AG09309 (cell line): ENCODE measurements at regions not wholly inside any gene's neighbourhood (a gene's known extent, or its start where the extent isn't known, plus 50 kb on each side); places are given as distances from the start of the nearest gene placed in this dataset.

Experiments used
- DNase-seq: peaks from one replicate; pipeline ENCODE4 v3.0.0-alpha.2; 2010; ENCODE audit warnings: low read depth
- H3K4me3 ChIP-seq: 2 replicates; pipeline ENCODE4 v1.5.1; 2011; ENCODE audit warnings: mild to moderate bottlenecking, low read depth, low read length, moderate library complexity; ENCODE audit not compliant: control insufficient read depth
- TF ChIP-seq, protein P1 (sequence below): IDR thresholded peaks from 2 replicates; pipeline ENCODE4 v1.5.1; 2011; ENCODE audit warnings: mild to moderate bottlenecking, low read depth, low read length, inconsistent platforms; ENCODE audit not compliant: insufficient read depth, control insufficient read depth; ENCODE audit errors: missing control alignments

DNA sequence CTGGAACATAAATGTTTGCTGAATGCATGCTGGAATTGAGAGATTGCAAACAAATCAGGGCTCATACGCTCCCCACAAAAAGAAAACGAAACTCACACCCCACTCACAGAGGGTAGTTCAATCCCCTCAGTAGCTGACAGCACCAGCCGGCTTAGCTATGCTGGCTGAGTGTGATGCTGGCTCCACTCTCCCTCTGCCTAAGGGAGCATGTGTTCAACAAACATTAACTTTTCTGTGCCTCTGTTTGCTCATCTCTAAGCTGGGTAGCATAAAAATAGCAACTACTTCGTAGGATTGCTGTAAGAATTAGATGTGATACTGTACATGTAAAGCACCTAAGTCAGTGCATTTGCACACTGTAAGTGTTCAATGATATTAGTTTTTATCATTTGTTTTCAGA is 282.6 kb downstream of the FOXO1 start:
- no peak for DNase-seq
- TF ChIP-seq, protein P1, sequence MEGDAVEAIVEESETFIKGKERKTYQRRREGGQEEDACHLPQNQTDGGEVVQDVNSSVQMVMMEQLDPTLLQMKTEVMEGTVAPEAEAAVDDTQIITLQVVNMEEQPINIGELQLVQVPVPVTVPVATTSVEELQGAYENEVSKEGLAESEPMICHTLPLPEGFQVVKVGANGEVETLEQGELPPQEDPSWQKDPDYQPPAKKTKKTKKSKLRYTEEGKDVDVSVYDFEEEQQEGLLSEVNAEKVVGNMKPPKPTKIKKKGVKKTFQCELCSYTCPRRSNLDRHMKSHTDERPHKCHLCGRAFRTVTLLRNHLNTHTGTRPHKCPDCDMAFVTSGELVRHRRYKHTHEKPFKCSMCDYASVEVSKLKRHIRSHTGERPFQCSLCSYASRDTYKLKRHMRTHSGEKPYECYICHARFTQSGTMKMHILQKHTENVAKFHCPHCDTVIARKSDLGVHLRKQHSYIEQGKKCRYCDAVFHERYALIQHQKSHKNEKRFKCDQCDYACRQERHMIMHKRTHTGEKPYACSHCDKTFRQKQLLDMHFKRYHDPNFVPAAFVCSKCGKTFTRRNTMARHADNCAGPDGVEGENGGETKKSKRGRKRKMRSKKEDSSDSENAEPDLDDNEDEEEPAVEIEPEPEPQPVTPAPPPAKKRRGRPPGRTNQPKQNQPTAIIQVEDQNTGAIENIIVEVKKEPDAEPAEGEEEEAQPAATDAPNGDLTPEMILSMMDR = no peak
- H3K4me3 ChIP-seq = no peak overlapping the region

DNA sequence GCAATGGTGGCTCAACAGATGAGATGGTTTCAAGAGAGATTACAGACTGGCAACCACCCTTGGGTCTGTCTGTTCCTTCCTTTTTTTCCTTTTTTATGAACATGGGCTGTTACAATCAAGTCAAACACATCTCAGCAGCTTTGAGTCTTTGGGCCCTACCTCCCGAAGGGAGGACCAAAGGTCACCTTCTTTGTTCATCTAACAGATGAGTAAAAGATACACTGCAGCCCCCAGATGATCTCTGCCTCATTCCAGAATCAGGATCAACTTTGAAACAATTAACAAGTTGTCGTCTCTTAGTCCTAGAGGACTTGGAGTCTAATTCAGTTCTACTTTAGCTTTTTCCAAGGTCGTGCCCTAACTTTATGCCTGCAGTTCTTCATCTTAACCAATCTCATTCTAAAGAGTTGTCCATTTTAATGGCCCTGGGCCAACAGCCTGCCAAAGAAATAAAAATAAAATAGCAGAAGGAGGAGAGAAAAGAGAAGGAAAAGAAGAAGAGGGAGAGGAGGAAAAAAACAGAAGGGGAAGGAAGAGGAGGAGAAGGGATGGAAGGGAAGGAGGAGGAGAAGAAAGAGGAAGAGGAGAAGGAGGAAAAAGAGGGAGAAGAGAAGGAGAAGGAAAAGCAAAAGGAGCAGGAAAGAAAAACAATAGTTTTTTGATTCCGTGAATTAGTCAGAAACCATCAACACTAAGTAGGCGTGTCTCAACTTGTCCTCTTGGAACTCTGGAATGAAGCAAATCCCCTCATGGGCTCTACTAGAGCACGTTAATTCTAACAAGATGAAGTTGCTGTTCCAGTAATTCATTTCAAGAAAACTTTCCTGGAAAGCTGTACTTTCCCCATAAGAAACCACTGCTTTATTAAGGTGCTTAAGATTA is 281.2 kb downstream of the FOXO1 start:
- H3K4me3 ChIP-seq = no peak overlapping the region
- no peak for DNase-seq
- TF ChIP-seq, protein P1 = no peak

DNA sequence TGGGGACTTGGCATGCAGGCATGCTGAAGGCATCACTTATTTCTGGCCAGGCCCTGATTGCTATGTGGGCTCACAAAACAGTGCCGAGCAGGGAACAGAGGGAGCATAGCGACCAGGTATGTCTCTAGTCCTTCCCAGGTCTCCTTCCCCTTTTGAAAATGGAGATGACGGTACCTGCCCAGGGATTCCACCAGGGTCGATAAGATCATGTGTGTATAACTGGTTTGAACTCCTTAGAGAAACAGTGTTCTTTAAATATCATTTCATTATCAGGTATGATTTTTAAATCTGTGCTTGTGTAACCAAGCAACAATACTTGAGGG is 280.6 kb downstream of the FOXO1 start:
- TF ChIP-seq, protein P1 = no peak
- H3K4me3 ChIP-seq = no peak overlapping the region
- DNase-seq = no peak

DNA sequence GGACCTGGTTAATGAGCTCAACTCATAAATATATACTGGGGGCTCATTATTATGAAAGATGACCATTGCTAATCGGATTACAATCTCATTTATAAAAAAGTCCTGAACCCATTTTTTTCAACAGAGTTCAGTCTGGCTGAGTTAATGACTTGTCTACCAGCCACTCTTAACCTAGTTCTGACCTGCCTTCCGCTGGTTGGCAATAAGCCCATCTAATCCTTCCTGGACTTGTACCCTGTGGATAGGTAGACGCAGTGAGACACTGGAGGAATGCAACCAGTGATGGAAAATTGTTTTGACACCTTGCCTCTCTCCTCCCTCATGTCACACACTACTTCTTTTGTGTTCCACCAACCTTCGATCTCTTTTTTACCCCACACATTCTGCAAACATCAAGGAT is 279.9 kb downstream of the FOXO1 start:
- TF ChIP-seq, protein P1 = no peak
- DNase-seq = no peak
- no peak overlapping the region for H3K4me3 ChIP-seq

DNA sequence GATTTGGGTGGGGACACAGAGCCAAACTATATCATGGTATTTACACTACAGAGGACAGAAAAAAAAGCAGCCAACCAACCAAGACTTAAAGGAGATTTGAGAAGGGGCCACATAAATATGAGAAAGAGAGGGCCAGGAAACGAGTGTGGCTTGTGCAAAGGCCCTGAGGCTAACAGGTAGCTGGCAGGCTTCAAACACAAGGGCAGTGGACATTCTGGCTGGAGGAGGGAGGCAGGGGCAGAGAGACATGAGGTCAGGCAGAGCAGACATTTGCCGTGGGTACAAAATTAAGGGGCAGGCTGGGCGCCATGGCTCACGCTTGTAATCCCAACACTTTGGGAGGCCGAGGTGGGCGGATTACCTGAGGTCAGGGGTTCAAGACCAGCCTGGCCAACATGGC is 278.7 kb downstream of the FOXO1 start:
- TF ChIP-seq, protein P1 = no peak
- no peak overlapping the region for H3K4me3 ChIP-seq
- no peak for DNase-seq

DNA sequence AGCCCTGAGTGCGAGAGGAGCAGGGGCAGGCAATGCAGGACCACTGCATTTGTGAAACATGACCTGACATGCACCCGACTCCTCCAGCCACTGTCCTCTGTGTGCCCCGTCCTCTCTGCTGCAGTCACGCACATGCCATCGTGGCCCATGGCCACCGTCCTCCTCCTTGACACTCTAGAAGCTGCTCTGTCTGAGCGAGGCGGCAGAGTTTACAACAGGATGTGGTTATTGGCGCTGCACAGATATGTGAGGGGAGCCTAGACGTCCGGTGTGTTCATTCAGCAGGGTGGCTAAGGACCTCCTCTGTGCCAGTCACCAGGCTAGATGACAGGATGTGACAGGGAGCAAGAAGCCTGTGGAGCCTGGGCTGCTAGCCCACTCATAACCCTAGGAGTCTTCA is 277.8 kb downstream of the FOXO1 start:
- H3K4me3 ChIP-seq = no peak overlapping the region
- no peak for DNase-seq

More for the DNA sequence above, 277.8 kb downstream of the FOXO1 start:
- TF ChIP-seq, protein P1 = no peak
